Activated CD4-positive, alpha-beta memory T cell treated with anti-CD3 and anti-CD28 coated beads for 36 hours (primary cell): ENCODE measurements at regions not wholly inside any gene's neighbourhood (a gene's known extent, or its start where the extent isn't known, plus 50 kb on each side); places are given as distances from the start of the nearest gene placed in this dataset.

ENCODE experiments used
- CTCF ChIA-PET: fragments of 350-600 bp; sonication (Branson Sonifier 250); formaldehyde crosslinking; loops from one replicate; lab custom pipeline; 2021; ENCODE audit warnings: antibody characterized with exemption, inconsistent platforms; lab: Charles Lee
- POLR2A ChIA-PET: fragments of 350-600 bp; sonication (Branson Sonifier 250); formaldehyde crosslinking; loops from one replicate; lab custom pipeline; 2021; ENCODE audit warnings: antibody characterized with exemption; lab: Charles Lee
- DNase-seq: peaks from one replicate; pipeline ENCODE4 v3.0.0-alpha.2; 2020
- H3K27ac Mint-ChIP-seq: one replicate; pipeline ENCODE4 v1.8.0; 2021; ENCODE audit warnings: mixed read lengths
- H3K27me3 Mint-ChIP-seq: one replicate; pipeline ENCODE4 v1.8.0; 2021; ENCODE audit warnings: mixed read lengths
- H3K36me3 Mint-ChIP-seq: one replicate; pipeline ENCODE4 v1.8.0; 2021; ENCODE audit warnings: mixed read lengths
- H3K4me1 Mint-ChIP-seq: one replicate; pipeline ENCODE4 v1.8.0; 2021; ENCODE audit warnings: low read depth, mixed read lengths
- H3K4me3 Mint-ChIP-seq: one replicate; pipeline ENCODE4 v1.8.0; 2021; ENCODE audit warnings: mild to moderate bottlenecking, mixed read lengths
- H3K9me3 Mint-ChIP-seq: one replicate; pipeline ENCODE4 v1.8.0; 2021; ENCODE audit warnings: mixed read lengths
- intact Hi-C: fragments of 100-400 bp; cut with micrococcal nuclease; formaldehyde crosslinking; loops from one replicate; pipeline ENCODE4 v1.15.1; 2023

DNA sequence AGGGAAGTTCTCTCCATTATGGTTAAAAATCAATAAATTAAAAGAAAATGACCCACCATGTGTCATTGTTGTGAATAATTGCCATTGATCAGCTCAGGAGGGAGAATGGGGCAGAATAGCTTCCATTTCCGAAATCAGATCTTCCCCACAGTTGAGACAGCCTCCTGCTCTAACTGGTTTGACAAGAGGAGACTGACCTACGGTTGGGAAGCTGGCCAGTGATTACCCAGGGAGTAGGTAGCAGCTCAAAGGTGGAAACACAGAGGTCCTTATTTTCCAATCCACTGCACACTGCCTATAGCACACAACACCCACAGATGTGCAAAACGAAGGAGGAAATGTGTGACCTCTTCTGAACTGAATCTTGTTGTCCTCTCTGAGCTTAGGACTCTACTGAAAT lies 69.0 kb upstream of the DAPK1 start:
- intact Hi-C loops, result no loop called here
- H3K36me3 Mint-ChIP-seq, result no peaks in the 10 kb centered on the region
- H3K9me3 Mint-ChIP-seq, result peaks cover 4% of the 10 kb centered on the region
- H3K27me3 Mint-ChIP-seq, result peaks cover 4% of the 10 kb centered on the region
- ChIA-PET CTCF (interaction anchor here (1.1 kb wide), 1 partner anchor 234 kb away, joined by 5 read pairs; no protein-coding TSS in a partner anchor), POLR2A (no interaction called here)
- no peak overlapping the region for H3K27ac Mint-ChIP-seq
- H3K4me3 Mint-ChIP-seq, result no peak overlapping the region
- no peaks in the 10 kb centered on the region for H3K4me1 Mint-ChIP-seq
- no peak for DNase-seq

- POLR2A ChIA-PET, result no interaction called here
- no peaks in the 10 kb centered on the region for H3K27me3 Mint-ChIP-seq
- CTCF ChIA-PET, result no interaction called here
- no peak overlapping the region for H3K27ac Mint-ChIP-seq
- no peak for DNase-seq
- no peaks in the 10 kb centered on the region for H3K4me1 Mint-ChIP-seq
- no peaks in the 10 kb centered on the region for H3K9me3 Mint-ChIP-seq
- no peaks in the 10 kb centered on the region for H3K36me3 Mint-ChIP-seq
- no peak overlapping the region for H3K4me3 Mint-ChIP-seq
- intact Hi-C loops, result no loop called here
Measured at GRCh38 chr9:87431837-87432236, 65.8 kb upstream of the DAPK1 start.

DNA sequence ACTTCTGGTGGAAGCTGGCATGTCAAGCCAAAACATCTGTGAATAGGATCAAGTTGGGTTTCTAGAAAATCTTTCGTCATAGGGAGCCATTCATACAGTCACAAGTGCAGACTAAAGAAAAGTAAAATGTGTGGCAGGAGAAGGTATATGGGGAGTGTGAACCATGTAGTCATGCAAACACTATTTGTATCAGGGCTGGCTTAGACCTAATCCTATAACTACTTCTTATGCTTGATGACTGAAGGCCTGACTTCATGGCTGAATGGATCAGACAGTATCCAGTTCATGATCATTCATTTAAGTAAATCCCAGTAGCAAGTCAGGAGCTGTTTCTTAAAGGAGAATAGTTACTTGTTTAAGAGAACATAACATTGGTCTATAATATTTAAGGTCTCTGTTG lies 63.8 kb upstream of the DAPK1 start:
- Mint-ChIP-seq H3K27ac (no peak overlapping the region), H3K27me3 (no peaks in the 10 kb centered on the region), H3K4me1 (no peaks in the 10 kb centered on the region), H3K36me3 (no peaks in the 10 kb centered on the region), H3K4me3 (no peak overlapping the region), H3K9me3 (no peaks in the 10 kb centered on the region)
- ChIA-PET POLR2A (no interaction called here), CTCF (no interaction called here)
- intact Hi-C loops, result no loop called here
- DNase-seq, result no peak

GRCh38 chr9:87434366-87434765 lies 63.3 kb upstream of the DAPK1 start:
- Mint-ChIP-seq H3K9me3 (no peaks in the 10 kb centered on the region), H3K27ac (no peak overlapping the region), H3K4me1 (no peaks in the 10 kb centered on the region), H3K4me3 (no peak overlapping the region), H3K27me3 (no peaks in the 10 kb centered on the region), H3K36me3 (no peaks in the 10 kb centered on the region)
- no peak for DNase-seq
- CTCF ChIA-PET, result interaction anchor here (1.1 kb wide), 1 partner anchor 97 kb away, joined by 3 read pairs; no protein-coding TSS in a partner anchor
- intact Hi-C loops, result no loop called here
- POLR2A ChIA-PET, result no interaction called here

- H3K9me3 Mint-ChIP-seq, result no peaks in the 10 kb centered on the region
- ChIA-PET POLR2A (no interaction called here), CTCF (interaction anchor here (1.1 kb wide), 1 partner anchor 98 kb away, joined by 3 read pairs; no protein-coding TSS in a partner anchor)
- intact Hi-C loops, result no loop called here
- no peak overlapping the region for H3K4me3 Mint-ChIP-seq
- no peaks in the 10 kb centered on the region for H3K4me1 Mint-ChIP-seq
- no peak for DNase-seq
- no peaks in the 10 kb centered on the region for H3K36me3 Mint-ChIP-seq
- no peak overlapping the region for H3K27ac Mint-ChIP-seq
- no peaks in the 10 kb centered on the region for H3K27me3 Mint-ChIP-seq
Measured at GRCh38 chr9:87435189-87435880, 62.3 kb upstream of the DAPK1 start.

DNA sequence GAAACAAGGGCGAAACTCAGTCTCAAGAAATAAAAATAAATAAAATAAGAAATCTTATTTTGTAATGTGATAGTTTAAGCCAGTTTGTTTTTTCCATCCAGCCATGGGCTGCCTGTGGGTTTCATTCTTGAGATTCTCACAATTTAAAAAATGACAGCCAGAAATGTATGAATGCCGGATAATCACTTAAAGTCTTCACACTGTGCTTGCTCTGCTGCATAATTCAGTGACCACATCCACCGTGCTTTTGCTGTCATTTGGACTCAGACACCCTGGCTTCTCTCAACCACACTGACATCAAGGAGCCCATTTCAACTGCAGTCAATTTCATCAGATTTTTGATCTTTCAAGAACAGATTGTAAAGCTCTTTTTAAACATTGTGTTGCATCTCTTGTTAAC lies 61.0 kb upstream of the DAPK1 start:
- intact Hi-C loops, result no loop called here
- no peak overlapping the region for H3K4me3 Mint-ChIP-seq
- H3K9me3 Mint-ChIP-seq, result no peaks in the 10 kb centered on the region
- no peaks in the 10 kb centered on the region for H3K27me3 Mint-ChIP-seq
- no peak for DNase-seq
- no peak overlapping the region for H3K27ac Mint-ChIP-seq
- H3K36me3 Mint-ChIP-seq, result no peaks in the 10 kb centered on the region
- no peaks in the 10 kb centered on the region for H3K4me1 Mint-ChIP-seq
- CTCF ChIA-PET, result no interaction called here
- POLR2A ChIA-PET, result no interaction called here

GRCh38 chr9:87437966-87438365 lies 59.7 kb upstream of the DAPK1 start:
- ChIA-PET POLR2A (no interaction called here), CTCF (no interaction called here)
- no peak for DNase-seq
- H3K27me3 Mint-ChIP-seq, result no peaks in the 10 kb centered on the region
- H3K4me1 Mint-ChIP-seq, result no peaks in the 10 kb centered on the region
- H3K36me3 Mint-ChIP-seq, result no peaks in the 10 kb centered on the region
- H3K4me3 Mint-ChIP-seq, result no peak overlapping the region
- no peak overlapping the region for H3K27ac Mint-ChIP-seq
- intact Hi-C loops, result no loop called here
- no peaks in the 10 kb centered on the region for H3K9me3 Mint-ChIP-seq

DNA sequence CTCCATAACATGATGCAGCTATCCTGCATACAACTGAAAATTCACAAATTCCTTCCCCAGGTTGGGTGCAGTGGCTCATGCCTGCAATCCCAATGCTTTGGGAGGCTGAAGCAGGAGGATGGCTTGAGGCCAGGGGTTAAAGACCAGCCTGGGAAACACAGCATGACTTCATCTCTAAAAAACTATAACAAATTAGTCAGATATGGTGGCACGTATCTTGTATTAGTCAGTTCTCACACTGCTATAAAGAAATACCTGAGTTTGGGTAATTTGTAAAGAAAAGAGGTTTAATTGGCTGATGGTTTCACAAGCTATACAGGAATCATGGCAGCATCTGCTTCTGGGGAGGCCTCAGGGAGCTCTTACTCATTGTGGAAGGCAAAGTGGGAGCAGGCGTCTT lies 56.4 kb upstream of the DAPK1 start:
- no peaks in the 10 kb centered on the region for H3K9me3 Mint-ChIP-seq
- intact Hi-C loops, result no loop called here

GRCh38 chr9:87442451-87442850 lies 55.2 kb upstream of the DAPK1 start:
- H3K27ac Mint-ChIP-seq, result no peak overlapping the region
- POLR2A ChIA-PET, result no interaction called here

More for the DNA sequence above, 56.4 kb upstream of the DAPK1 start:
- H3K4me1 Mint-ChIP-seq, result no peaks in the 10 kb centered on the region
- POLR2A ChIA-PET, result no interaction called here
- H3K36me3 Mint-ChIP-seq, result no peaks in the 10 kb centered on the region
- CTCF ChIA-PET, result no interaction called here
- no peak overlapping the region for H3K27ac Mint-ChIP-seq
- no peak for DNase-seq
- H3K27me3 Mint-ChIP-seq, result no peaks in the 10 kb centered on the region
- H3K4me3 Mint-ChIP-seq, result no peak overlapping the region

GRCh38 chr9:87443006-87443405 lies 54.7 kb upstream of the DAPK1 start:
- H3K36me3 Mint-ChIP-seq, result no peaks in the 10 kb centered on the region
- no peak overlapping the region for H3K27ac Mint-ChIP-seq
- no peak for DNase-seq
- no peaks in the 10 kb centered on the region for H3K9me3 Mint-ChIP-seq
- CTCF ChIA-PET, result interaction anchor here (0.9 kb wide), 1 partner anchor 136 kb away, joined by 3 read pairs; no protein-coding TSS in a partner anchor
- H3K4me3 Mint-ChIP-seq, result no peak overlapping the region
- no peaks in the 10 kb centered on the region for H3K4me1 Mint-ChIP-seq
- POLR2A ChIA-PET, result no interaction called here
- H3K27me3 Mint-ChIP-seq, result no peaks in the 10 kb centered on the region
- intact Hi-C loops, result no loop called here

More at GRCh38 chr9:87442451-87442850, 55.2 kb upstream of the DAPK1 start:
- Mint-ChIP-seq H3K4me1 (no peaks in the 10 kb centered on the region), H3K36me3 (no peaks in the 10 kb centered on the region), H3K4me3 (no peak overlapping the region), H3K9me3 (no peaks in the 10 kb centered on the region), H3K27me3 (no peaks in the 10 kb centered on the region)
- DNase-seq, result no peak
- intact Hi-C loops, result no loop called here
- CTCF ChIA-PET, result no interaction called here

- Mint-ChIP-seq H3K9me3 (no peaks in the 10 kb centered on the region), H3K4me1 (no peaks in the 10 kb centered on the region), H3K27me3 (no peaks in the 10 kb centered on the region), H3K4me3 (no peak overlapping the region), H3K27ac (no peak overlapping the region), H3K36me3 (no peaks in the 10 kb centered on the region)
- ChIA-PET POLR2A (no interaction called here), CTCF (interaction anchor here (0.9 kb wide), 1 partner anchor 136 kb away, joined by 3 read pairs; no protein-coding TSS in a partner anchor)
- intact Hi-C loops, result no loop called here
- no peak for DNase-seq
Measured at GRCh38 chr9:87443461-87443860, 54.2 kb upstream of the DAPK1 start.

GRCh38 chr9:87445646-87446045 lies 52.0 kb upstream of the DAPK1 start:
- Mint-ChIP-seq H3K4me3 (no peak overlapping the region), H3K36me3 (no peaks in the 10 kb centered on the region)
- CTCF ChIA-PET, result no interaction called here

DNA sequence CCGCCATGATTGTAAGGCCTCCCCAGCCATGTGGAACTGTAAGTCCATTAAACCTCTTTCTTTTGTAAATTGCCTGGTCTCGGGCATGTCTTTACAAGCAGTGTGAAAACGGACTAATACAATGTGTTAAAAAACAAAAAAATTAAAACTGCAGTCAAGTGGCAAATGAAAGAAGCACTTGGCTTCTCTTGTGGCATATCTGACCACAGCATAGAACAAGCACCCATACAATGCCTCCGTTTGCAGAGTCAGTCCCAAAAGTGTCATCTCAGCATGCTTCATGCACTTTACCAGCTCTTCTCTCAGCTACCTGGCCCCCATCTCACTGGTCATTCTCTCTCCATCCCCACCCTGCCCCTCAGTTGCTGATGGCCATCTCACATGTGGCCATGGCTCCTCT lies 51.1 kb upstream of the DAPK1 start:
- Mint-ChIP-seq H3K36me3 (no peaks in the 10 kb centered on the region), H3K9me3 (no peaks in the 10 kb centered on the region), H3K4me3 (no peak overlapping the region), H3K27me3 (no peaks in the 10 kb centered on the region), H3K4me1 (no peaks in the 10 kb centered on the region), H3K27ac (no peak overlapping the region)
- ChIA-PET CTCF (no interaction called here), POLR2A (no interaction called here)
- intact Hi-C loops, result no loop called here
- no peak for DNase-seq

More at GRCh38 chr9:87445646-87446045, 52.0 kb upstream of the DAPK1 start:
- H3K4me1 Mint-ChIP-seq, result no peaks in the 10 kb centered on the region
- POLR2A ChIA-PET, result no interaction called here
- H3K9me3 Mint-ChIP-seq, result no peaks in the 10 kb centered on the region
- intact Hi-C loops, result no loop called here
- H3K27me3 Mint-ChIP-seq, result no peaks in the 10 kb centered on the region
- DNase-seq, result peak; percentile 16
- H3K27ac Mint-ChIP-seq, result no peak overlapping the region
